ENCODE measurements at regions not wholly inside any gene's neighbourhood (a gene's known extent, or its start where the extent isn't known, plus 50 kb on each side); places are given as distances from the start of the nearest gene placed in this dataset.

- intact Hi-C loops (cut with DNase I), result no loop called here
- TF ChIP-seq POLR2A (IDR thresholded peaks at IDR 0.05) (no peak), CTCF (IDR thresholded peaks at IDR 0.05) (no peak)
- 50 to 61% (median 55%) methylated on average over 5 of the region's 5 CpGs for WGBS, 4 donors
- Histone ChIP-seq H3K27me3 (no peaks in the 10 kb centered on the region), H3K4me1 (replicated peaks in 1 of 2) (no peaks in the 10 kb centered on the region), H3K4me3 (no peak overlapping the region), H3K9me3 (replicated peaks in 1 of 3) (no peaks in the 10 kb centered on the region), H3K27ac (no peak overlapping the region), H3K36me3 (replicated peaks in 1 of 2) (no peaks in the 10 kb centered on the region)
- DNase-seq, result no peak
Measured at GRCh38 chr6:126944512-126944911, 174.0 kb upstream of the RSPO3 start.

GRCh38 chr6:126945150-126945685 lies 173.3 kb upstream of the RSPO3 start:
- Histone ChIP-seq H3K4me3 (no peak overlapping the region), H3K36me3 (replicated peaks in 1 of 2) (no peaks in the 10 kb centered on the region), H3K9me3 (replicated peaks in 1 of 3) (no peaks in the 10 kb centered on the region), H3K27me3 (no peaks in the 10 kb centered on the region), H3K4me1 (replicated peaks in 1 of 2) (no peaks in the 10 kb centered on the region), H3K27ac (no peak overlapping the region)
- intact Hi-C loops (cut with DNase I), result no loop called here
- no peak for DNase-seq
- 55 to 61% (median 59%) methylated on average over 4 of the region's 4 CpGs for WGBS, 4 donors
- TF ChIP-seq POLR2A (IDR thresholded peaks at IDR 0.05) (no peak), CTCF (IDR thresholded peaks at IDR 0.05) (no peak)

GRCh38 chr6:126945812-126946360 lies 172.6 kb upstream of the RSPO3 start:
- no peak overlapping the region for H3K27ac ChIP-seq

GRCh38 chr6:126947070-126947469 lies 171.4 kb upstream of the RSPO3 start:
- Histone ChIP-seq H3K4me3 (no peak overlapping the region), H3K27me3 (no peaks in the 10 kb centered on the region), H3K4me1 (replicated peaks in 1 of 2) (no peaks in the 10 kb centered on the region), H3K36me3 (replicated peaks in 1 of 2) (no peaks in the 10 kb centered on the region), H3K9me3 (replicated peaks in 1 of 3) (no peaks in the 10 kb centered on the region), H3K27ac (no peak overlapping the region)
- WGBS, 4 donors, result 48 to 56% (median 53%) methylated on average over 4 of the region's 4 CpGs
- intact Hi-C loops (cut with DNase I), result no loop called here
- TF ChIP-seq POLR2A (IDR thresholded peaks at IDR 0.05), result no peak
- no peak for TF ChIP-seq CTCF (IDR thresholded peaks at IDR 0.05)
- DNase-seq, result peak in 6 of 7 donors; percentile 10 to 53 (median 28)

More at GRCh38 chr6:126945812-126946360, 172.6 kb upstream of the RSPO3 start:
- Histone ChIP-seq H3K4me1 (replicated peaks in 1 of 2) (no peaks in the 10 kb centered on the region), H3K36me3 (replicated peaks in 1 of 2) (no peaks in the 10 kb centered on the region), H3K9me3 (replicated peaks in 1 of 3) (no peaks in the 10 kb centered on the region), H3K27me3 (no peaks in the 10 kb centered on the region), H3K4me3 (no peak overlapping the region)
- no peak for TF ChIP-seq CTCF (IDR thresholded peaks at IDR 0.05)
- no peak for TF ChIP-seq POLR2A (IDR thresholded peaks at IDR 0.05)
- intact Hi-C loops (cut with DNase I), result no loop called here
- WGBS, 4 donors, result 51 to 58% (median 55%) methylated on average over 2 of the region's 2 CpGs
- DNase-seq, result no peak
